Endothelial cell (in vitro differentiated cells): ENCODE measurements at regions not wholly inside any gene's neighbourhood (a gene's known extent, or its start where the extent isn't known, plus 50 kb on each side); places are given as distances from the start of the nearest gene placed in this dataset.

Source experiments
- DNase-seq: peaks from one replicate; pipeline ENCODE4 v3.0.0; 2021; ENCODE audit warnings: low spot score
- H3K27ac Mint-ChIP-seq: one replicate; pipeline ENCODE4 v1.8.0; 2021; ENCODE audit warnings: mixed read lengths, inconsistent platforms; ENCODE audit not compliant: unreplicated experiment
- H3K27me3 Mint-ChIP-seq: one replicate; pipeline ENCODE4 v1.8.0; 2021; ENCODE audit warnings: mild to moderate bottlenecking, moderate library complexity, mixed read lengths, inconsistent platforms; ENCODE audit not compliant: unreplicated experiment
- H3K36me3 Mint-ChIP-seq: one replicate; pipeline ENCODE4 v1.8.0; 2021; ENCODE audit warnings: mild to moderate bottlenecking, low read depth, mixed read lengths, inconsistent platforms; ENCODE audit not compliant: unreplicated experiment
- H3K4me1 Mint-ChIP-seq: one replicate; pipeline ENCODE4 v1.8.0; 2021; ENCODE audit warnings: mild to moderate bottlenecking, mixed read lengths, inconsistent platforms; ENCODE audit not compliant: unreplicated experiment
- H3K4me3 Mint-ChIP-seq: one replicate; pipeline ENCODE4 v1.8.0; 2021; ENCODE audit warnings: mild to moderate bottlenecking, mixed read lengths, inconsistent platforms; ENCODE audit not compliant: unreplicated experiment
- H3K9me3 Mint-ChIP-seq: one replicate; pipeline ENCODE4 v1.8.0; 2021; ENCODE audit warnings: mixed read lengths, inconsistent platforms; ENCODE audit not compliant: unreplicated experiment
- TF ChIP-seq, protein P1 (sequence below): fragments of 200-600 bp; sonication (generic); IDR thresholded peaks from one replicate; pipeline ENCODE4 v1.5.0; 2021; ENCODE audit warnings: antibody characterized with exemption; ENCODE audit not compliant: unreplicated experiment

DNA sequence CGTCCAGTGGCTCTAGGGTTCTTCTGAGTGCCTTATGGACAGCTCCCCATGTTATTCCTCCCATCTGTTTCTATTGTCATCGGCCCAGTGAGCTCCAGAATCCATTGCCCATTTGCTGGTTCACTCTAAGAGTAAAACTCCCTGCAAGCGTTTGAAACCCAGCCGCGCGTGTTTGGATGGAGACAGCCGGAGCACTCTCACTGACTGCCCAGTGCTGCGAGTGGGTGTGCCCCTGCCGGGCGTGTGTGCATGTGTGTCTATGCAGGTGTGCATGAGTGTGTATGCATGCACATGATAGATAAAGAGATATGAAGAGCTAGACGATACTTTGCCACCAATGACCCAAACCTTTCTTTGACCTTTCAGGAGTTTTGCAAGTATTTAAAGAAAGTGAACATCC is 347.2 kb upstream of the MKI67 start:
- H3K4me3 Mint-ChIP-seq = no peak overlapping the region
- DNase-seq = no peak
- H3K36me3 Mint-ChIP-seq = no peaks in the 10 kb centered on the region
- H3K27ac Mint-ChIP-seq = no peak overlapping the region
- no peaks in the 10 kb centered on the region for H3K4me1 Mint-ChIP-seq
- no peaks in the 10 kb centered on the region for H3K9me3 Mint-ChIP-seq
- peaks cover 3% of the 10 kb centered on the region for H3K27me3 Mint-ChIP-seq
- TF ChIP-seq, protein P1, sequence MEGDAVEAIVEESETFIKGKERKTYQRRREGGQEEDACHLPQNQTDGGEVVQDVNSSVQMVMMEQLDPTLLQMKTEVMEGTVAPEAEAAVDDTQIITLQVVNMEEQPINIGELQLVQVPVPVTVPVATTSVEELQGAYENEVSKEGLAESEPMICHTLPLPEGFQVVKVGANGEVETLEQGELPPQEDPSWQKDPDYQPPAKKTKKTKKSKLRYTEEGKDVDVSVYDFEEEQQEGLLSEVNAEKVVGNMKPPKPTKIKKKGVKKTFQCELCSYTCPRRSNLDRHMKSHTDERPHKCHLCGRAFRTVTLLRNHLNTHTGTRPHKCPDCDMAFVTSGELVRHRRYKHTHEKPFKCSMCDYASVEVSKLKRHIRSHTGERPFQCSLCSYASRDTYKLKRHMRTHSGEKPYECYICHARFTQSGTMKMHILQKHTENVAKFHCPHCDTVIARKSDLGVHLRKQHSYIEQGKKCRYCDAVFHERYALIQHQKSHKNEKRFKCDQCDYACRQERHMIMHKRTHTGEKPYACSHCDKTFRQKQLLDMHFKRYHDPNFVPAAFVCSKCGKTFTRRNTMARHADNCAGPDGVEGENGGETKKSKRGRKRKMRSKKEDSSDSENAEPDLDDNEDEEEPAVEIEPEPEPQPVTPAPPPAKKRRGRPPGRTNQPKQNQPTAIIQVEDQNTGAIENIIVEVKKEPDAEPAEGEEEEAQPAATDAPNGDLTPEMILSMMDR = no peak

DNA sequence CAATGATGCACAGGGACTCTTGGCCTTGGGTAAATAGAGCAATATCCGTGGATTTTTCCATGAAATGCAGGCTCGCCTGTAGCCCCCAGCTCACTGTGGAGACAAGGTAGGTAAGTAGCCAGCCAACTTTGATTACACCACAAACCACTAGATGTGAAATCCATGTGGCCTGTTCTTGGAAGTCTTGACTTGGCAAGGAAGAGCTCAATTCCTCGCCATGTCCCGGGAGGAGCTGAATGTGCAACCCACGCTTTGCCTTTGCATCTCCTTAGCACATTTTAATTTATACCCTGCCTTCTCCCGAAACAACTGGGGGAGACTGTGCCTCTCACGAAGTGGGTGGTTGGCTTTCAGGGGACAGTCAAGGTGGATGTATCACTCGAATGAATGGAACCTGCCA is 347.7 kb upstream of the MKI67 start:
- TF ChIP-seq, protein P1 = no peak
- no peak overlapping the region for H3K27ac Mint-ChIP-seq
- no peaks in the 10 kb centered on the region for H3K4me1 Mint-ChIP-seq
- no peak for DNase-seq
- H3K4me3 Mint-ChIP-seq = no peak overlapping the region
- no peaks in the 10 kb centered on the region for H3K36me3 Mint-ChIP-seq
- H3K27me3 Mint-ChIP-seq = peaks cover 3% of the 10 kb centered on the region
- no peaks in the 10 kb centered on the region for H3K9me3 Mint-ChIP-seq

DNA sequence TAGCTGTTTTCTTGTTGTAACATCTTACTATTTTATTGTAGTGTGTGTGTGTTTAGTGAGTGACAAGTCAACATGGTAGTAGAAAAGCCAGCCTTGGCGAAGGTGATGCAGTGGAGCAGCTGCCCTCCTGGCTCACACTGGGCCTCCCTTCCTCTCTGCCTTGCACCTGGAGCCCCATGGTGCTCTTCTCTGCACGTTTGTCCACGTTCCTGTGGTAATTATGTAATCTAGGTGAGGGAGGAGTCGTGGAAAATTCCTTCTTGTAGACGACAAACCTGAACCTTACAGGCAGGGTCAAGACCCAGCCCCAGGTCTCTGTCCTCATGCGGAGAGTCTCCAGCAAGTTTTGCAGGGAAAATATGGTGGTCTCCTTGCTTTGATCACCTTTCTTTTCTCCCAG is 348.3 kb upstream of the MKI67 start:
- Mint-ChIP-seq H3K36me3 (no peaks in the 10 kb centered on the region), H3K4me1 (no peaks in the 10 kb centered on the region), H3K4me3 (no peak overlapping the region), H3K9me3 (no peaks in the 10 kb centered on the region), H3K27ac (no peak overlapping the region), H3K27me3 (peaks cover 3% of the 10 kb centered on the region)
- TF ChIP-seq, protein P1 = no peak
- DNase-seq = no peak

DNA sequence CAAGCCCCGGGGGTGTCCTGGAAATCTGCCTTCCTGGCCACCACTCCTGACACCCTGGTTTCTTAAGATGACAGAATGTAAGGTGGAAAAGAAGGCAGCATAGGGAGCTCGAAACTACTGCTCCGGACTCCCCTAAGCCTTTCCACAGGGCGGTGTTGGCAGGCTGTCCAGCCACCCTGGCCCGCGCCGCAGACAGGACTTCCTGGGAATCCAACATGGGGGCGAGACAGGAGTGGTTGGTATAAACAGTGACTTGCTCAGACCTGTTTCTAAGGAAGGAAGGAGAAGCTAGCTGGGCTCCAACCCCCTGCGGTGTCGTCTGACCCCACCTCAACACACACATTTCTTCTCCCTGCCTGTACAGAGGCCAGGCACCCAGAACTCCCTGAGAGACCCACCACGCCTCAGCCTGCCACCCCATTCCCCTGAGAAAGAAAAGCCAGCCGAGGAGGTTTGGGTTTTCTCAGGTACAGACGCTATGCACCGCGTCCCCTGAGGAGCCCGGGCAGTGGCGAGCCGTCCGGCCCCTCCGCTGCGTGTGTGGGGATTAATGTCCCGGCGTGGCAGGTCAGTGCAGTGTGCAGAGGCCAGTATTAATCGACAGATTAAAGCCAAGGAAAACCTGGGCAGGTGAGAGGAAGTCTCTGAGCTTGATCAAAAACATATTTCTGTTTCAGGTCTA is 349.6 kb upstream of the MKI67 start:
- no peaks in the 10 kb centered on the region for H3K9me3 Mint-ChIP-seq
- TF ChIP-seq, protein P1 = no peak
- no peaks in the 10 kb centered on the region for H3K4me1 Mint-ChIP-seq
- DNase-seq = no peak
- no peaks in the 10 kb centered on the region for H3K36me3 Mint-ChIP-seq
- H3K27ac Mint-ChIP-seq = no peak overlapping the region
- no peak overlapping the region for H3K4me3 Mint-ChIP-seq
- H3K27me3 Mint-ChIP-seq = peaks cover 2% of the 10 kb centered on the region

DNA sequence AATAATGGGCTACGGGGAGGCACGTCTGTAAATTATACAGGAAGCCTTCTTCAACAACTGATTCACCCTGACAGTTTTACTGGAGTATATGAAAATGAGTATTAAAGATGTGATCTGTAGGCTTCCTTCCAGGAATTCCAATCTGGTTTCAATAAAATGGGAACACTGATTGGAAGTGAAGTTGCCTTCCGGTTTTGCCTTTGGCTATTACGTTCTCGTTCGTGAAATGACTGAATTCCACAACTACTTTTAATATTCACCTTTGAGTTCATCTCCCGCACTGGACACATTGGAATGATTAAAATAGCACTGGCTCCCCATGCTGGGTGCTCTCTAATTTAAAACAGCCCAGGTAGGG is 350.1 kb upstream of the MKI67 start:
- no peaks in the 10 kb centered on the region for H3K9me3 Mint-ChIP-seq
- H3K36me3 Mint-ChIP-seq = no peaks in the 10 kb centered on the region
- no peak overlapping the region for H3K4me3 Mint-ChIP-seq
- no peak overlapping the region for H3K27ac Mint-ChIP-seq
- TF ChIP-seq, protein P1 = no peak
- H3K27me3 Mint-ChIP-seq = peaks cover 2% of the 10 kb centered on the region
- H3K4me1 Mint-ChIP-seq = no peaks in the 10 kb centered on the region
- DNase-seq = no peak
